Endodermal cell (in vitro differentiated cells): ENCODE measurements at regions not wholly inside any gene's neighbourhood (a gene's known extent, or its start where the extent isn't known, plus 50 kb on each side); places are given as distances from the start of the nearest gene placed in this dataset.

Source experiments
- DNase-seq: peaks from one replicate; pipeline ENCODE4 v3.0.0-alpha.2; 2017
- H3K27ac ChIP-seq: 2 replicates; pipeline ENCODE4 v1.5.1; 2013; ENCODE audit warnings: mild to moderate bottlenecking, low read depth, low read length, moderate library complexity
- H3K27me3 ChIP-seq: 2 replicates; pipeline ENCODE4 v1.6.1; 2013; ENCODE audit warnings: mild to moderate bottlenecking, low read length, moderate library complexity; ENCODE audit not compliant: insufficient read depth, control insufficient read depth, poor library complexity, severe bottlenecking
- H3K36me3 ChIP-seq: 2 replicates; pipeline ENCODE4 v1.7.0; 2013; ENCODE audit warnings: mild to moderate bottlenecking, low read length, moderate library complexity; ENCODE audit not compliant: control insufficient read depth, insufficient read depth
- H3K4me1 ChIP-seq: one replicate; pipeline ENCODE4 v1.7.0; 2013; ENCODE audit warnings: low read length; ENCODE audit not compliant: control insufficient read depth, insufficient read depth
- H3K4me3 ChIP-seq: 2 replicates; pipeline ENCODE4 v1.5.1; 2013; ENCODE audit warnings: mild to moderate bottlenecking, low read length, moderate library complexity
- H3K9ac ChIP-seq: 2 replicates; pipeline ENCODE4 v1.6.1; 2013; ENCODE audit warnings: mild to moderate bottlenecking, low read length, moderate library complexity; ENCODE audit not compliant: poor library complexity, severe bottlenecking; ENCODE audit errors: extremely low read depth
- H3K9me3 ChIP-seq: 2 replicates; pipeline ENCODE4 v1.6.1; 2013; ENCODE audit warnings: mild to moderate bottlenecking, low read length, moderate library complexity; ENCODE audit not compliant: control insufficient read depth
- H3K27ac Mint-ChIP-seq: 2 replicates; pipeline ENCODE4 v1.8.0; 2020; ENCODE audit warnings: mixed read lengths
- H3K27me3 Mint-ChIP-seq: 2 replicates; pipeline ENCODE4 v1.8.0; 2021; ENCODE audit warnings: mild to moderate bottlenecking, mixed read lengths; ENCODE audit not compliant: insufficient read depth
- H3K36me3 Mint-ChIP-seq: 2 replicates; pipeline ENCODE4 v1.8.0; 2020; ENCODE audit warnings: low read depth, mixed read lengths
- H3K4me1 Mint-ChIP-seq: 2 replicates; pipeline ENCODE4 v1.8.0; 2020; ENCODE audit warnings: mixed read lengths
- H3K4me3 Mint-ChIP-seq: 2 replicates; pipeline ENCODE4 v1.8.0; 2020; ENCODE audit warnings: mild to moderate bottlenecking, moderate library complexity, mixed read lengths
- H3K9me3 Mint-ChIP-seq: 2 replicates; pipeline ENCODE4 v1.8.0; 2020; ENCODE audit warnings: mild to moderate bottlenecking, mixed read lengths
- WGBS, 2 experiments: methylation state at CpG; one replicate each; pipeline versions ENCODE4 v1.1.5 to v1.1.7; 2013; ENCODE audit warnings: missing lambda C conversion rate in 2 of 2, mixed read lengths in 1 of 2; ENCODE audit not compliant: insufficient coverage in 1 of 2, insufficient read length in 1 of 2; 5-methylcytosine and 5-hydroxymethylcytosine counted together
- TF ChIP-seq, protein P1 (sequence below): fragments of 200-600 bp; sonication (generic); conservative IDR thresholded peaks from 2 replicates; pipeline ENCODE4 v1.5.0; 2021; ENCODE audit warnings: antibody characterized with exemption, mild to moderate bottlenecking

DNA sequence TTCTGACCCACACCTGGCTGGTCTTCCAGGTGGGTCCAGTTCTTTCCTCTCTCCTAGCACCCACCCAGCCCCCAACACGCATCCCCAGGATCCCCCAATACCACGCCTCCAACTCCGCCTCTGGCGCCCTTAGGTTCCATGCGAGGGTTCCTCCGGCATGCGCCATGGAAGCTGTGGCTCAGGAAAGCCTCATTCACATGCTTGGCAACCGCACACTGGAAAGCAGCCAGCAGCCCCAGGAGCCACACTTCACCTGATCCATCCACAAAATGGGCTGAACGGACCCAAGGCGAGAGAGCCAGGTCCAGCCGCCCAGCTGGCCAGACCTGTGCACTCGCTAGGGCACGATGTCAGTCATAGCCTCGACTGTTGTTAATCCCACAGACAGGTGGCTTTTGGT is 161.2 kb downstream of the PSMG1 start:
- Mint-ChIP-seq H3K27ac (no peak overlapping the region), H3K4me3 (no peak overlapping the region), H3K9me3 (peaks cover 14% of the 10 kb centered on the region), H3K27me3 (peaks cover 2% of the 10 kb centered on the region), H3K4me1 (peaks cover 8% of the 10 kb centered on the region), H3K36me3 (no peaks in the 10 kb centered on the region)
- WGBS, 2 experiments = 96 to 99% methylated on average over 11 to 14 of the region's 14 CpGs
- no peak overlapping the region for H3K9ac ChIP-seq
- DNase-seq = no peak
- H3K9me3 ChIP-seq = peaks cover 14% of the 10 kb centered on the region
- H3K4me1 ChIP-seq = no peaks in the 10 kb centered on the region
- TF ChIP-seq, protein P1, sequence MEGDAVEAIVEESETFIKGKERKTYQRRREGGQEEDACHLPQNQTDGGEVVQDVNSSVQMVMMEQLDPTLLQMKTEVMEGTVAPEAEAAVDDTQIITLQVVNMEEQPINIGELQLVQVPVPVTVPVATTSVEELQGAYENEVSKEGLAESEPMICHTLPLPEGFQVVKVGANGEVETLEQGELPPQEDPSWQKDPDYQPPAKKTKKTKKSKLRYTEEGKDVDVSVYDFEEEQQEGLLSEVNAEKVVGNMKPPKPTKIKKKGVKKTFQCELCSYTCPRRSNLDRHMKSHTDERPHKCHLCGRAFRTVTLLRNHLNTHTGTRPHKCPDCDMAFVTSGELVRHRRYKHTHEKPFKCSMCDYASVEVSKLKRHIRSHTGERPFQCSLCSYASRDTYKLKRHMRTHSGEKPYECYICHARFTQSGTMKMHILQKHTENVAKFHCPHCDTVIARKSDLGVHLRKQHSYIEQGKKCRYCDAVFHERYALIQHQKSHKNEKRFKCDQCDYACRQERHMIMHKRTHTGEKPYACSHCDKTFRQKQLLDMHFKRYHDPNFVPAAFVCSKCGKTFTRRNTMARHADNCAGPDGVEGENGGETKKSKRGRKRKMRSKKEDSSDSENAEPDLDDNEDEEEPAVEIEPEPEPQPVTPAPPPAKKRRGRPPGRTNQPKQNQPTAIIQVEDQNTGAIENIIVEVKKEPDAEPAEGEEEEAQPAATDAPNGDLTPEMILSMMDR = no peak
- no peaks in the 10 kb centered on the region for H3K36me3 ChIP-seq
- H3K4me3 ChIP-seq = no peak overlapping the region
- no peak overlapping the region for H3K27ac ChIP-seq
- no peaks in the 10 kb centered on the region for H3K27me3 ChIP-seq

DNA sequence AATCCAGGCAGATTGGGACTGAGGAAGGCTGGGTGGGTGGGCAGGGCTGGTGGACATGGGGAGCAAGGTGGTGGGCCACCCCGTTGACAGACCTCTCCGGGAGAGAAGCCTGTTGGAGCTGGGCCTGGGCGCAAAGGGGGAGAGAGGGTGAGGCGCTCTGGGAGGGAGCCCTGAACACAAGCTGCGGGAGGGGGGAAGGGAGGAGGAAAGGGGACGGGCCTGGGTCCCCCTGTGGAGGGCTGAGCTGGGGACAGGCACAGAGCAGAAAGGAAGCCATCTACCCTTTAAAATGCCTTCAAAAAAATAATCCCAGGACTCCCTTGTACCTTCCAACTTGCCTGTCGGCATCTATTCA is 161.8 kb downstream of the PSMG1 start:
- Mint-ChIP-seq H3K36me3 (no peaks in the 10 kb centered on the region), H3K9me3 (peaks cover 14% of the 10 kb centered on the region), H3K4me3 (no peak overlapping the region), H3K27ac (no peak overlapping the region), H3K27me3 (peaks cover 2% of the 10 kb centered on the region), H3K4me1 (peaks cover 10% of the 10 kb centered on the region)
- Histone ChIP-seq H3K9me3 (peaks cover 14% of the 10 kb centered on the region), H3K4me1 (no peaks in the 10 kb centered on the region), H3K27me3 (no peaks in the 10 kb centered on the region), H3K36me3 (no peaks in the 10 kb centered on the region), H3K4me3 (no peak overlapping the region), H3K27ac (no peak overlapping the region), H3K9ac (no peak overlapping the region)
- TF ChIP-seq, protein P1 = no peak
- DNase-seq = no peak
- 92 to 100% methylated on average over 1 to 6 of the region's 7 CpGs for WGBS, 2 experiments

DNA sequence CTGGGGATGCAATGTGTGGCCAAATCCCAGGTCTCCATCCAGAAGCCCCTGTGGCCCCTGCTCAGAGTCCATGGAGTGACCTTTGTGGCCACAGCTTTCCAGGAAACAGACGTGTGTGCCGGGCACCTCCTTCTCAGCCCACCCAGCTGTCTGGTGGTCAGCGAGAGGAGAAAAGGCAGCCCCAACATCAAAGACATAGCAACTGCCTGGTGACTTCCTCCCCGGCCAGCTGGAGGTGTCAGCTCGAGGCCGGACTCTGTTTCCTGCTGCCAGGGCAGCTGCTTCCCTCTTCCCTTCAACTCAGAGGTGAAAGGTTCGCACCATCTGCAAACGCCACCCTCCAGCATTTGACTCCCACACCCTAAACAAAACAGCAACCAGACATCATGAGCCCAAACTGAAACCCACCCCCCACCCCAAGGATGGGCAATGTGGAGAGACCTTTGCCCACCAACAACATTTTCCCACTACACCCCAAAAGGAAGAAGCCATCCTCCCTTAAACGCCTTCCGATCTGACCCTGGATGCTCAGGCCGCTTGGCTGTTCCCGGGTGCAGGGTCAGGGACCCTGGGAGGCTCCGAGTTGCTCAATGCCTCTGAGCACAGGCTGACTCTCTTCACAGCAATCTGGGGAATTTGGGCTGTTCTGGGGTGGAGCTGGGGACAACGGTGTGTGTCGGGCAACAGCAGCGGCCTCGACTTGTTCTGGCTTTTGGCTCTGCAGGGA is 162.3 kb downstream of the PSMG1 start:
- Mint-ChIP-seq H3K36me3 (no peaks in the 10 kb centered on the region), H3K9me3 (peaks cover 9% of the 10 kb centered on the region), H3K4me3 (no peak overlapping the region), H3K27me3 (peaks cover 2% of the 10 kb centered on the region), H3K4me1 (peaks cover 13% of the 10 kb centered on the region), H3K27ac (no peak overlapping the region)
- no peaks in the 10 kb centered on the region for H3K4me1 ChIP-seq
- H3K36me3 ChIP-seq = no peaks in the 10 kb centered on the region
- H3K27ac ChIP-seq = no peak overlapping the region
- peaks cover 13% of the 10 kb centered on the region for H3K9me3 ChIP-seq
- no peaks in the 10 kb centered on the region for H3K27me3 ChIP-seq
- TF ChIP-seq, protein P1 = no peak
- H3K4me3 ChIP-seq = no peak overlapping the region
- no peak overlapping the region for H3K9ac ChIP-seq
- peak; percentile 77 for DNase-seq
- WGBS, 2 experiments = 60 to 86% methylated on average over 2 to 17 of the region's 17 CpGs
